DMS53 treated with DMSO at 0.1 percent for 48 hours (cell line): ENCODE measurements at regions not wholly inside any gene's neighbourhood (a gene's known extent, or its start where the extent isn't known, plus 50 kb on each side); places are given as distances from the start of the nearest gene placed in this dataset.
A peak's percentile ranks its signal among the peaks of the same experiment; 100 is the strongest.

ENCODE experiments used
- DNase-seq: peaks from one replicate; lab custom pipeline; 2025; ENCODE audit not compliant: unreplicated experiment; lab: John Stamatoyannopoulos, UW

DNA sequence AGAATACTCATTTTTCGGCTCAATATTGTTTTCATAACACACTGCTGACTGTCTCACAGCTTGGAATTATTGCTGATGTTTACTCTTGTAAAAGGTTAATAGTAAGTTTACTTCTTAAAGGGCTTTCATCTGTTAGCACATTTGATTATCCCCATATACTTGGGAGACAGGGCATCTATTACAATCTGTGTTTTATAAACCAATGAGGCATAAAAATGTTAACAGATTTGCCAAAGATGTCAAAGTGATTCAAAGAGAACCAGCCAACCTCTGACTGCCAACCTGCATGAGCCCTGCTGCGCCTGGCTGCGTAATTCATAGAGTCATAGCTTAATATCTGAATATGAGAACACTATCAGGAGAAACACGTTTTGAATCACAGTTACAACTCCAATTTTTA lies 665.6 kb downstream of the TRIML1 start:
- no peak for DNase-seq

DNA sequence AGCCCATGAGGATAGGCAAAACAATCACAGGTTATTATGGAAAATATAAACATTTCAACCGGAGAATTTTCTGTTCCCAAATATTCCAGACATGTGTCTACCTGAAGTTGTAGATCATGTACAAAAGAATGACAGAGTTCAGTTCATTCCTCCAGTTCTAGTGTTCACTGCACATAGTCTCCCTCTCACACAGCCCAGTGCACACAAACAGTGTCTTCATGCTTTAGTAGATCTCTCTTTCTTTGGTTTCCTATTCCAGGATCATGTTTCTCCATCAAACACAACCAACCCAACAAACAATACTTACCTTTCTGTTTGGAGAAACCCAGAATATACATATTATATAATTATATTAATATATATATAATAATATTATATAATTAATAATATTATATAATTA lies 671.9 kb downstream of the TRIML1 start:
- DNase-seq, result no peak

DNA sequence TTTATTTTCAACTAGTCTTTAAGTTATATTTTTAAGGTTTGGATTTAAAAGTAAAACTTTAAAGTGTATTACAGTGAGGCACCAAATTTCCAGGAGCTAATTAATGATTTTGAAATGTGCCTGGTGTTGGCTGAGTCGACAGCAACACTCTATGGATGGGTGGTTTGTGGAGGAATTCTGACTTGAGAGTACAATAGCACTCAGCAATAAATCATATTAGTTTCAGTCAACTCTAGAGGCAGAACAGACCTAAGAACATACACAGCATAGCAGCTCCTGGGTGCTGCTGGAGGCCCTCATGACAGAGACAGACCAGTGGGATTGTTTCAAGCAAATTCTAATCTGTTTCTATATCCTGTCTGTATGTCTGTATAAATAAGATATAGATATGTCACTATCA lies 673.4 kb downstream of the TRIML1 start:
- no peak for DNase-seq

DNA sequence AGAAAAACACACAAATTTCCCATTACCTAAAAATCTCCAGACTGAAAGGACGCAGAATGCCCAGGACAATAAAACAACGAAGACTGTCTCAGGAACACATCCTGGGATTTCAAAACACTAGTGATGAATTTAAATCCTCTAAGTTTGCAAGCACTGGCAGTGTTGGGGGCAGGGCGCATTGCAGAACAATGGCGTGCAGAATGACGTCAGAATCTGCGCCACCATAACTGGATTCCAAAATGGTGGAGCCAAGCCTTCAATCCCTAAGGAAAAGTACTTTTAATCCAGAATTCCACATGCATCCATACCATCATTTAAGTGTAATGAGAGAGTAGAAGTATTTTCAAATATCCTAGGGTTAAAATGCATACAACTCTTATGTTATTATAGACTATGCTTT lies 679.1 kb downstream of the TRIML1 start:
- no peak for DNase-seq

DNA sequence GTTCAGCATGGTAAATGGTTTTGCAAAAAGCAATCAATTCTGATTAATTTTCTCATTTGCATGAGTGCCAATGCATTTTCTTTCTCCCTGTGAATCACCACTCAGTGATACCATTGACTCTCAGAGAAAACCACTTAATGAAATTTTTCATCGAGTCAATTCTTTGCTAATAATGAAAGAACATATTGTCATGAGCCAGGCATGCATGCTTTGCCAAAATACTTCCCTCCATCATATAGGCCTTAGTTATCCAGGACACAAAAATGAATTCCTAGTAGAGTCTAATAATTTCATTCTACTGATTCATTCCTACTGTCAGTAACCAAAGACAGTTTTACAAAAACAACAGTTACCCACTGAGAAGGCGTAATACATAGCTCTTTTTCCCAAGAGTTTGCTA lies 680.0 kb downstream of the TRIML1 start:
- no peak for DNase-seq

DNA sequence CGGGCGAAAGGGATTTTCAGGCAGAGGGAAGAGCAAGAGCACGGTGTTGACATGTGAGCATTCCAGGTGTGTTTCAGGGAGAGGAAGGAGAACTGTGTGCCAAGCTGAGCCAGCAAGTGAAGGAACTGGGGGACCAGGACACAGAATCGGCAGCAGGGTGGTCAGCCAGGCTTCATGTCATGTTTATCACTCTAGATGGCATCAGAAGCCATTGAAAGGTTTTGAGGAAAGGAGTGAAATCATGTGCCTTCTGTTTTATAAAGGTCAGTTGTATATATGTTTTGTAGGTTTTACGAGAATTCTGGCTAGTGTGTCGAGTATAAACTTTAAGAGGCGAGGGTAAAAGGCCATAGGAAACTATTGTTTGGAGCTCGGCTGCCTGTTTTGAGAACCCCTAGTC lies 682.3 kb downstream of the TRIML1 start:
- no peak for DNase-seq

DNA sequence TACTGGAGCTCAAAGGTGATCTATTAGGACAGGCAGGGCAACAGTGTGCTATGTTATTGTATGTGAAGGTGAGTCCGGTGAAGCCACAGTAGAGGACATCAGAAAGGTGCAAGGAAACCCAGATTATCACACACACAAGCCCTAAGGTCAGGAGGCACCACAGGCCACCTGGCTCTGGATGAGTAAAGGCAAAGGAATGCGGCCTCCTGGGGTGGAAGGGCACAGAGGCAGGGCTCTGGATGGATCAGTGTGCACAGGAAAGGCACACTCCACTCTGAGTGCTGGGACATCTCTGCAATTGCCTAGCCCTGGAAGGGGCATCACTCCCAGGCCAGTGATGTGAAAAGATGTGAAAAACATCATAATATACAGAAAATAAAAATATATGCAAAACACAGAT lies 683.5 kb downstream of the TRIML1 start:
- peak; percentile 65 for DNase-seq

DNA sequence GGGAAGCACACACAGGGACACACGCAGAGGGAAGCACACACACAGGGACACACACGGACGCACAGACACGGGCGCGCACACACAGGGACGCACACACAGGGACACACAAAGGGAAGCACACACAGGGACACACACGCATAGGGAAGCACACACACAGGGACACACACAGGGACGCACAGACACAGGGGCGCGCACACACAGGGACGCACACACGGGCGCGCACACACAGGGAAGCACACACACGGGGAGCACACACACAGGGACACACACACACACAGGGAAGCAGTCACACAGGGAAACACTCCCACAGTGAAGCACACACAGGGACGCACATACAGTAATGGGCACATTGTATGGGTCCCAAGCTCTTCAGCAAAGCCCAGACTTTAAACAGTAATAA lies 685.3 kb downstream of the TRIML1 start:
- no peak for DNase-seq

DNA sequence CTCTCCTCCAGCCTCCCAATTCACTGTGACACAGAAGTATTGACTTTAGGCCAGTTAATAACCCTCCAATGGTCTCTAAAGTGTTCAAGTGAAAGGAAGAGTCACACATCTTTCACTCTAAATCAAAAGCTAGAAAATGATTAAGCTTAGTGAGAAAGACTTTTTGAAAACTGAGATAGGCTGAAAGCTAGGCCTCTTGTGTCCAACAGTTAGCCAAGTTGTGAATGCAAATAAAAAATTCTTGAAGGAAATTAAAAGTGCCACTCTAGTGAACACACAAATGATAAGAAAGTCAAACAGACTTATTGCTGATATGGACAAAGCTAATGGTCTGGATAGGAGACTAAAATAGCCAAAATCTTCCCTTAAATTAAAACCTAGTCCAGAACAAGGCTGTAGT lies 687.2 kb downstream of the TRIML1 start:
- no peak for DNase-seq

DNA sequence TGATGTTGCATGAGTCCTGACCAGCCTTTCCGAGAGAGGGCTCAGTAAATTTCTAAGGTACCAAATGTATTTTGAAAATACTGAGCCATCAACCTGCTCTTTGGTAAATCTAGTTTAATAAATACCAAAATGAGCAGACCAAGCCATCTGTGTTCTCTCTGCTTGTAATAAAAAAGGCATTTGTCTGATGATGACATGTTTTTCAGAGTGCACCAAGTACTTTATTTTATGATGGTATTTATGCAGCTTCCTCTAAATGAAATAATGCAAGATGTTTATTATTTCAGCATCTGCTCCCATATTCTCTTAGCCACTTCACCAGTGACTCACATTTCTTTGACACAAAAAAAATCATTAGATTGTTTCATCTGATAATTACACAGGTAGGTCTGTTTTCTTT lies 700.5 kb downstream of the TRIML1 start:
- peak; percentile 10 for DNase-seq

DNA sequence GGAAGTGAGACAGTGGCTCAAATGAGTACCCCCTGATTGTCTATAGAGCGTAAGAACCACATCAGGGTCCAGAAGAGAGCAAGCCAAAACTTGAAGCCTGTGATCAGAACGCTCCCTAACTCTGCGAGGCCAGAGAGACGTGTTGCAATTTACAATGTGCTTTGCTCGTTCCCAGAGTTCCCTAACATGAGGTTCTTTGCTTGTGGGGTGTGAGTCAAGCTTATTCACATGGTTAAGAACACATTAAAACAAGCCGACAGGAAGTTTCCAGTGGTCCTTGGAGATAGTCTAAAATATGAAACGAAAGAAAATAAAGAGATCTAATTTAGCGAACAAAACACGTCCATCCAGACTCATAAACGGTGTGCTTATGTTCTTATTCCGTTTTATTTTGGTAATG lies 702.3 kb downstream of the TRIML1 start:
- no peak for DNase-seq

DNA sequence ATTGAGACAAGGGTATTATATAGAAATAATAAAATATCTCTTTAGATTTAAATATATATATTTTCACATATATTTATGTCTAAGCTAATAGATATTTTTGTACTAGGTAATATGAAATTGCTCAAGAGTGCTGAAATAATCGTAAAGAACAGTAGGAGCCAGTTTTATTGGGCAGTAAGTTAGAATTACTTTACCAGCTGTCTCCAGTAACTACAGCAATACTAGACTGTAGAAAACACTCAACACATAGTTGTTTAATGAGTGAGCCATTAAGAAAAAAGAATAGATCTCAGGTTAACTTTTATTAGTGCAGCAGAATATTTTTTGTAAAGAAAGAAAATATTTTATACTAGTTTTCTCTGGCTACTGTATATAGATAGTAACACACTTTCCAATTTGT lies 715.2 kb downstream of the TRIML1 start:
- no peak for DNase-seq

DNA sequence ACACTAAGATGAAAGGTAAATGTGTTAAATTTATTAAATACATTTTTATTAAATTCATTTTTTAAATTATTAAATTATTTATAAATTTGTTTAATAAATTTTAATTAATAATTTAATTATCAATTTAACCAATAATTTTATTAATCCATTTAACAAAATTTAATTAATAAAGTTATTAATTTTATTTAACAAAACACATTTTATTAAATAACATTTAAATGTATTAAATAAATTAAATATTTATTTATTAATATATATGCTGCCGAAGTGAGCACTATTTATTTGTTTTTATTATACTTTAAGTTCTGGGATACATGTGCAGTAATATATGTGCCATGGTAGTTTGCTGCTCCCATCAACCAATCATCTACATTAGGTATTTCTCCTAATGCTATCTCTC lies 719.5 kb downstream of the TRIML1 start:
- DNase-seq, result no peak

DNA sequence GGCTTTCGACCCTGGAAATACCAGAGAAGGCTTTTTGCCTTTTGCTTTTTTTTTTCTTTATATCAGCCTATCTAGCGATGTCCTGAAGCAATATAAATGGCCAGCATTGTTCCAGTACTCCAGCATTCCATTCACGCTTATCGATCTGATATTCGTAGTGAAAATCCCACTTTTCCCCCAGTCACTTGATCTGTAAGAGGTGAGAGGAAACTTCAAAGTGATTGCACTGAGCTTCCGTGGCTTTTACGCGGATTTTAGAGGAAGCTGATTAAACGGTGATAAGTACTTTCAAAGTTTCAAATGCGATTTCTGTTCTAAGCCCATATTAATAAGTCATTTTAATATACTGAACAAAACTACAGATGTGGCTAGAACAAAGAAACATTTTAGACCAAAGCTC lies 725.5 kb downstream of the TRIML1 start:
- no peak for DNase-seq

DNA sequence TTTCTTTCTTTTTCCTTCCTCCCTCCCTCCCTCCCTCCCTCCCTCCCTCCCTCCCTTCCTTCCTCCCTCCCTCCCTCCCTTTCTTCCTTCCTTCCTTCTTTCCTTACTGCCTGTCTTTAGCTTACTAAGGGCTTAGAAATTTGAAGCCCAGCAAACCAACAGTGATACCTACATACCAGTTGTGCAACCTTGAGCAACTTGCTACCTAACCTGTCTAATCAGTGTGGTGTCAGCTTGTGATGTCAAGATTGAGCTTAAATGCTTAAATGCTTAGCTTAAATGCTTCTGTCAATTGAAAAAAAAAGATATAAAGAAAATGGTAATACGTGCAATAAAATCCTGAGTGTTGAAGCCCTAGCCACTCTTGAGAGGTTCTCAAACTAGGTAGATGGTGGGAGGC lies 728.6 kb downstream of the TRIML1 start:
- DNase-seq, result no peak

DNA sequence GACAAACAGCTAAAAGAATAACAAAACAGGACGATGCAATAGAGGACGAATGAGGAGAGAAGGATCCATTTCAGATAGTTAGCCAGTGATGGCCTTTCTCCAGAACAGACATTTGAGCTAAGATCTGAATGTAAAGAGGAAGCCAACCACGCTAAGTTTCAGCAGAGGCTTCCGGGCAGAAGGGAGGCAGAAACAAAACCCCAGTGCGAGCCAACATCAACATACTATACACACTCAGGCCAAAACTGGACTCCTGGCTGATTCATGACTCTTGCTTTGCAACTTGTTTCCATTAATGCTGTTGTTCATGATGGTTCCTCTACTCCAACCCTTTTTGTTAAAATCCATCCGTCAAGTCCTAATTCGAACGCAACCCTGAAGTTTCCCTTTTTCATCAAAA lies 730.3 kb downstream of the TRIML1 start:
- no peak for DNase-seq

DNA sequence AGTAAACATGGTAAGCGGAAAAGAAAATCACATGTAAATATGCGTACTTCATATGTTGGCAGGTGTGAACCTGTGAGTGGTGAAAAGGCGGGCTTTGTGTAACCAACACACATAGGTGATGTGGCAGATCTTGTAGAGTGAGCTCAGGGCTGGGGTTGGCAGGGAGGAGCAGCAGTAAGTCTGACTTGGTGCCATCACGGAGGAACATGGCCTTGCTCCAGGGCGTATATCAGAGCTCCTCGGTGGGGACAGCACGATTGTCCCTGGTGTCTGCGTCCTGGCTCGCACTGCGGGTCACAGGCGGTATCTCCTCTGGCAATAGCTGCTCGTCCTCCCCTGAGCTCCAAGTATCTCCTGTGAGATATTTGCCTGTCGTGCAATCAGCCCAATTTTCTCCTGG lies 733.6 kb downstream of the TRIML1 start:
- no peak for DNase-seq

DNA sequence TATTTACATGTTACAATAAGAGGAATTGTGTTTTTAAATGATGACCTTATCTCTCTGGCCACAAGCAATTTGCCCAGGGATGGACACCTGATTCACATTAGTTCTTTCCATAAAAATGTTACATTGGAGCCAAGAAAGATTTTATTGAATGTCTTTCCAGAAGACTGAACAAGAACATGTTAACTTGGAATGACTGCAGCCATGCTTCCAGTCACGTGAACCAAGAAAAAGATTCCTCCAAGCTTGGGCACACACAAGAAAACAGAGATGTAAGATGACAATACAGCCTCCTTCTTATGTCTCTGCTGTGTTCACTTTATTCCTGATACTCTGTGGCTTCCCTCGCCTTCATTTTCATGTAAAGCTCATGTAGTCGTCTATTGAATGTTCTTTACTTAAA lies 737.6 kb downstream of the TRIML1 start:
- DNase-seq, result no peak

DNA sequence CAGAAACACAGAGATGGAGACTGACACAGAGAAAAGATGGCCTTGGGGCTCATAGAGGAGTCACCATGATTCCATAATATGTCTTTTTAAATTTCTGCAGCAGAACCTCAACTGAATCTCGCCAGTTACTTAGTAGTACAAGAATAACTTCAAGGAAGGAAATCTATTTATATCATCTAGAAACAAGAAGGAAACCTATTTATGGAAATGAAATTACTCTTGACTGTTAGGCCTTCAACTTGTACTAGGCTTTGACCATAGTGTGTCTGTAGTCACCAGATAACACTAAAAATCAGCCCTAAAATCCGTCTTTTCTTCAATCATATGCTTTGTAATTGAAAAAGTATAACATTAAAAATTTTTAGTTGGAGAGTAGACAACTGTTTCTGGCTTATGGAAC lies 740.4 kb downstream of the TRIML1 start:
- no peak for DNase-seq

DNA sequence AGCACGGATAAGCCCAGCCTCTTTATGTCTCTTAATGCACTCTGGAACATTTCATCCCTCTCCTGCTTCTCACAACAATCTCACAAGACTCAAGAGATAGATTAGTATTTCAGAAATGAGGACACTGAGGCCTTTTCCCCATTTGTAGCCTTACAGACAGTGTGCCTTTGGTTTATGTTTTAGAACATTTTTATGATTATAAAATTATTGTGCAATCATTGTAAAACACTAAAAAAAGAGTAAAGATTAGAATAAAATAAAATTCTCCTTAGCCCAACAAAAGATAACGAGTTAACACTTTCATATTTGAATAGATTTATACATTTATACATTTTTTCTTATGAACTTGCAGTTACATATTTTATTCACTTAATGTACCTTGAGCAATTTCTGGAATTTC lies 748.7 kb downstream of the TRIML1 start:
- DNase-seq, result no peak

DNA sequence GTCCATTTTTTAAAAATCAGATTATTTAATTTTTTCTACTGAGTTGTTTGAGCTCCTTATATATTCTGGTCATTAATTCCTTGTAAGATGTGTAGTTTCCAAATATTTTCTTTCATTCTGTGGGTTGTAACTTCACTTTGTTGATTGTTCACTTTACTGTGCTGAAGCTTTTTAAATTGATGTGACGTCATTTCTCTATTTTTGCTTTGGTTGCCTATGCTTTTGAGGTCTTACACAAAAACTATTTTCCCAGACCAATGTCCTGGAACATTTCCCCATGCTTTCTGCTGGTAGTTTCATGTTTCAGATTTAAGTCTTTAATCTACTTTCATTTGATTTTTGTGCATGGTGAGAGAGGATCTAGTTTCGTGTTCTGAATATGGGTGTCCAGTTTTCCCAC lies 753.6 kb downstream of the TRIML1 start:
- no peak for DNase-seq

DNA sequence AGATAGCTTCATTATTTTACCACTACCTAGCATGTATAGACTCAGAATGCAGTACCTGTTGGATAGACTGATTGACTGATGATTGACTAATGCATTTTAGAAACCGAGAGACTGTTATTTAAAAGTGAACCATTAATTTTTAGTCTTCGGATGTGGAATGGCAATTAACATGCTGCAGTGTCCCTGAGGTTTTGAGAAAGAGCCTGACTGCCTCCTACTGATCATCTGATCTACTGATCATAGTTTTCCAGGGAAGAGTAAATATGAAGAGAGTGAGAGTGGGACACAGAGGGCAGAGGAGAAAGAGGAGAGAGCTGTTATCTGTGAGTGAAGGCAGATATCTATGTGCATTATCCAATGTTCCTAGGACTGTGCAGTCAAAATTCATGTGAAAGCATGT lies 764.7 kb downstream of the TRIML1 start:
- no peak for DNase-seq

DNA sequence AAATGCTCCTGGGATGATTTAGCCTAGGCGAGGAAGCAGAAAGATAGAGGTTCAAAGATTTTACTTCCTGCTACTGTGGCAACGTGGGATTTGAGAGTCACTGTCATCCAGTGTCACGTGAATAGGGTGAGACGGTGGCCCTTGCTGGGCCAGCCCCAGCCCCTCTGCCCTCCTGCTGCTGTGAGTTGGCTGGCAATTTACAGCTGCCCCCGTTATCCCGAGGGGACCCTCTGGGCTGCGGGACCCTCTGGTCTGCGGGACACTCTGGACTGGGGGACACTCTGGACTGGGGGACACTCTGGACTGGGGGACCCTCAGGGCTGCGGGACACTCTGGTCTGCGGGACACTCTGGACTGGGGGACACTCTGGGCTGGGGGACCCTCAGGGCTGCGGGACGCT lies 765.4 kb downstream of the TRIML1 start:
- DNase-seq, result no peak

DNA sequence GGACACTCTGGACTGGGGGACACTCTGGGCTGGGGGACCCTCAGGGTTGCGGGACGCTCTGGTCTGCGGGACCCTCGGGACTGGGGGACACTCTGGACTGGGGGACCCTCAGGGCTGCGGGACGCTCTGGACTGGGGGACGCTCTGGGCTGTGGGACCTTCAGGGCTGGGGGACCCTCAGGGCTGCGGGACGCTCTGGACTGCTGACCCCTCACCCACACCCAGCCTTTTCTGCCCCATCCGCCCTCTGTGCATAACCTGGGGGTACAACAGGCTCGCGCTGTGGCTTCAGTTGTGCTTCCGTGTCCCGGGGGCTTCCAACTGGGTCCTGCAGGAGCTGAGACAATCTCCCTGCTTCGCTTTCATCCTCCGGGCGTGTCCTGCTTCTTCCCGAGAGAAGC lies 766.0 kb downstream of the TRIML1 start:
- no peak for DNase-seq
